ENCODE measurements at regions not wholly inside any gene's neighbourhood (a gene's known extent, or its start where the extent isn't known, plus 50 kb on each side); places are given as distances from the start of the nearest gene placed in this dataset.

DNA sequence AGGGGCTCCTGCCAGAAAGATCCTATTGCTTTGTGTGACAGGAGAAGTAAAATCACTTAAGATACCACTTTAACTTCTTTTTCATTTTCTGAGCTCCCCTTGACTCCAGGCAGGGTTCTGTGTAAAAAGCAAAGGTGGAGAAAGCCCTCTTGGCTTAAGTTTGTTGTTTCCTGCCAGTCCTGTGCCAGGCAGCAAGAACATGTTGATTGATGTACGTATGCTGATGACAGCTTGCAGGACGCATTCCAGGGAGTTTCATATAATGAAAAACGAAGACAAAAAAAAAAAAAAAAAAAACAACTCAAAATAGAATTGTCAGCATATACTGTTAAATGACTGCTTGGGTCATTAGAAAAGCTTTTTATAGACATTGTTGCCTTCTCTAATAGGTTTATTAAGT is 251.7 kb downstream of the PSAT1 start:
- TF ChIP-seq, protein P1, sequence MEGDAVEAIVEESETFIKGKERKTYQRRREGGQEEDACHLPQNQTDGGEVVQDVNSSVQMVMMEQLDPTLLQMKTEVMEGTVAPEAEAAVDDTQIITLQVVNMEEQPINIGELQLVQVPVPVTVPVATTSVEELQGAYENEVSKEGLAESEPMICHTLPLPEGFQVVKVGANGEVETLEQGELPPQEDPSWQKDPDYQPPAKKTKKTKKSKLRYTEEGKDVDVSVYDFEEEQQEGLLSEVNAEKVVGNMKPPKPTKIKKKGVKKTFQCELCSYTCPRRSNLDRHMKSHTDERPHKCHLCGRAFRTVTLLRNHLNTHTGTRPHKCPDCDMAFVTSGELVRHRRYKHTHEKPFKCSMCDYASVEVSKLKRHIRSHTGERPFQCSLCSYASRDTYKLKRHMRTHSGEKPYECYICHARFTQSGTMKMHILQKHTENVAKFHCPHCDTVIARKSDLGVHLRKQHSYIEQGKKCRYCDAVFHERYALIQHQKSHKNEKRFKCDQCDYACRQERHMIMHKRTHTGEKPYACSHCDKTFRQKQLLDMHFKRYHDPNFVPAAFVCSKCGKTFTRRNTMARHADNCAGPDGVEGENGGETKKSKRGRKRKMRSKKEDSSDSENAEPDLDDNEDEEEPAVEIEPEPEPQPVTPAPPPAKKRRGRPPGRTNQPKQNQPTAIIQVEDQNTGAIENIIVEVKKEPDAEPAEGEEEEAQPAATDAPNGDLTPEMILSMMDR (IDR thresholded peaks at IDR 0.05; ENCODE audit: extremely low read depth in 1 of 2, insufficient read depth in 1 of 2, low read depth in 1 of 2, low read length in 2 of 2): no peak
- TF ChIP-seq EZH2 (IDR thresholded peaks at IDR 0.05; ENCODE audit: borderline replicate concordance, low read depth, low read length, severe bottlenecking): no peak
